ENCODE measurements at regions not wholly inside any gene's neighbourhood (a gene's known extent, or its start where the extent isn't known, plus 50 kb on each side); places are given as distances from the start of the nearest gene placed in this dataset.

DNA sequence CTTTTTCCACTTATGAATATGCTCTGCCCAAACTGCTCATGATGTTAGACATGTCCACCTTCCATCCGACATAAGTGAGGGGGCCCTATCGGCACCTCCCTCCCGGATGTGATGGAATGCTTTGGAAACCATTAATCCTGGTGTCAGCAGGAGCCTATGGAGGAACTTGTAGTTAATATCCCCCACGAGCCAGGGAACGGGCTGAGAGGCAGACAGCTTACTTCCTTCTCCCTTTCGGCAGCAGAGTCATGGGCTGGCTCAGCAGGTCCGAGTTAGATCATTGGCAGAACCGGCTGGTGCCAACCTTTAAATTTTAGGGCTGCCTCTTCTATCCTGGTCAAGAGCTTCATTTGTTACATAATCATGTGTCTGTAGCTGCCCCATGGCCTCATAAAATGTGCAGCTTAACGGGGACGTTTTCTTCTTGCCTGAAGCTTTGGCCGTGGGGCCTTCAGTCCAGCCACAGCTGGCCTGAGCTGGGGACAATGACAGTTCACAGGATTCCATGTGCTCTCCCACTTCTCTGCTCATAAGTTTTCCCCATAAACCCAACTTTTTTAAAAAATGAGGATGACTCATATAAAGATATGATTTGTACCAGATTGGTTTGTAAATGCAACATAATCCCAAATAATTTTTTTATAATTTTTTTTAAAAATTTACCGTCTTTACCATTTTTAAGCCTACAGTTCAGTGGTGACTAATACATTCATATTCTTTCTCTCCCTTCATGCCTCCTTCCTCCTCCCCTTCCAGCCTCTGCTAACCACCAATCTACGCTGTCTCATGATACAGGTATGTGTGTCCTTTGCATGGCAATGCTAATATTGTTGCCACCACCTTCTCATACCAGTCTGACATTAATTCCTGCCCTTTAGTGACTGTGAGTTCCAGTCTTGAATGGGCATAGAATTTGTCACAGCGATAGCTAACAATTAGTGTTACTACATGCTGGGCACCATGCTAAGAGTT lies 62.2 kb upstream of the RGMA start:
- H3K9ac ChIP-seq (ENCODE audit: low read length) = no peak overlapping the region
- no peaks in the 10 kb centered on the region for H3K4me1 ChIP-seq (ENCODE audit: control insufficient read depth in 1 of 2, insufficient read depth in 2 of 2, low read length in 2 of 2)
- H3K4me2 ChIP-seq (ENCODE audit: low read length) = no peak overlapping the region
- ChIA-PET CTCF (no interaction called here), POLR2A (no interaction called here), RAD21 (ENCODE audit: low non-redundant PET in 1 of 2, low total read pairs in 2 of 2, uncharacterized antibody in 2 of 2, unreplicated experiment in 2 of 2) (no interaction called here)
- intact Hi-C loops (cut with micrococcal nuclease) = no loop called here
- H4K20me1 ChIP-seq (ENCODE audit: insufficient read depth) = no peaks in the 10 kb centered on the region
- no peak overlapping the region for H3K27ac ChIP-seq (ENCODE audit: low read depth, low read length)
- H3K27me3 ChIP-seq (ENCODE audit: insufficient read depth, low read length) = no peaks in the 10 kb centered on the region
- BruUV-seq (replicated peaks) = no TSS peak
- no peaks in the 10 kb centered on the region for H3K36me3 ChIP-seq (ENCODE audit: control insufficient read depth in 1 of 2, insufficient read depth in 2 of 2, low read length in 2 of 2)
- TF ChIP-seq, protein P1, sequence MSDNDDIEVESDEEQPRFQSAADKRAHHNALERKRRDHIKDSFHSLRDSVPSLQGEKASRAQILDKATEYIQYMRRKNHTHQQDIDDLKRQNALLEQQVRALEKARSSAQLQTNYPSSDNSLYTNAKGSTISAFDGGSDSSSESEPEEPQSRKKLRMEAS (IDR thresholded peaks at IDR 0.05) = no peak
- TF ChIP-seq RAD21 (IDR thresholded peaks at IDR 0.05; ENCODE audit: low read depth) = no peak
- TF ChIP-seq SP1 (IDR thresholded peaks at IDR 0.05; ENCODE audit: low read depth) = no peak
- TF ChIP-seq CBX3 (IDR thresholded peaks at IDR 0.05; ENCODE audit: low read depth) = no peak
- no peak for TF ChIP-seq ZNF274 (IDR thresholded peaks at IDR 0.05; ENCODE audit: low read depth, low read length)
- TF ChIP-seq REST (IDR thresholded peaks at IDR 0.05; ENCODE audit: low read depth) = no peak
- TF ChIP-seq SIN3A (IDR thresholded peaks at IDR 0.05; ENCODE audit: low read depth) = no peak
- no peak for TF ChIP-seq CTCF (IDR thresholded peaks at IDR 0.05 in 2 of 3, conservative IDR thresholded peaks at IDR 0.05 in 1 of 3; ENCODE audit: borderline replicate concordance in 1 of 3, insufficient read depth in 1 of 3, low read depth in 2 of 3, low read length in 2 of 3)
- TF ChIP-seq TCF7L2 (IDR thresholded peaks at IDR 0.05; ENCODE audit: borderline replicate concordance, extremely low read depth, insufficient read depth, insufficient read length) = no peak
- TF ChIP-seq CEBPB (IDR thresholded peaks at IDR 0.05; ENCODE audit: low read depth) = no peak
- TF ChIP-seq ATF3 (IDR thresholded peaks at IDR 0.05) = no peak
- TF ChIP-seq SRF (IDR thresholded peaks at IDR 0.05; ENCODE audit: low read depth) = no peak
- no peak for TF ChIP-seq EZH2 (IDR thresholded peaks at IDR 0.05)
- ATAC-seq = no peak
- no peak overlapping the region for H2AFZ ChIP-seq (ENCODE audit: low read depth, low read length, poor library complexity, severe bottlenecking)
- no peak for DNase-seq (ENCODE audit: low read depth, low spot score)
- no peaks in the 10 kb centered on the region for H3K9me3 ChIP-seq (ENCODE audit: control insufficient read depth in 1 of 2, insufficient read depth in 1 of 2, low read depth in 1 of 2, low read length in 2 of 2)
- no peak overlapping the region for H3K4me3 ChIP-seq (replicated peaks in 1 of 2; ENCODE audit: low read depth in 1 of 2, low read length in 2 of 2)
- H3K79me2 ChIP-seq (ENCODE audit: insufficient read depth, low read length) = no peaks in the 10 kb centered on the region
- H3K9me2 ChIP-seq (ENCODE audit: insufficient read depth) = no peaks in the 10 kb centered on the region
